ENCODE measurements at regions not wholly inside any gene's neighbourhood (a gene's known extent, or its start where the extent isn't known, plus 50 kb on each side); places are given as distances from the start of the nearest gene placed in this dataset.

DNA sequence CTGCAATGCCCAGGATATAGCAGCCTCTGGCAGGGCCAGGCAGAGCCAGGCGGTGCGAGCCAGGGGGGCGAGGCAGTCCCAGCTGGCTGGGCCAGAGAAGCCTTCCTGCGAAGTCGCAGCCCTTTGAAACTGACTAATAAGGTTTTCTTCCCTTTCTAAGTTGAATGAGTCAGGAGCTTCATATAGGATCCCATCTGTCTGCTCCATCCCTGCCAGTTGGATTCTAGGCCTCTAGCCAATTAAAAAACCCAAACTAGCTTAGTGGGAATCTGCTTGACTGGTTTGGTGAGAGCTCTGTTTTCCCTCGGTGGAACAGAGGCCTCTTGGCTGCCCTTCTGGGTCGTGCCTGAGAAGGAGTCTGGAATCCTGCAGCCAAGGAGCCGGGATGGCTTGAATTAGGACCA lies 70.1 kb upstream of the RAPGEF1 start:
- ChIA-PET CTCF (interaction anchor here (0.5 to 1.4 kb wide), 5 partner anchors 153 to 974 kb away, joined by 3 to 6 read pairs (median 5); no protein-coding TSS in a partner anchor), POLR2A (ENCODE audit: low non-redundant PET) (no interaction called here)
- peak; percentile 54 for DNase-seq (ENCODE audit: low spot score)
- H3K27ac ChIP-seq = no peak overlapping the region
- TF ChIP-seq, protein P1, sequence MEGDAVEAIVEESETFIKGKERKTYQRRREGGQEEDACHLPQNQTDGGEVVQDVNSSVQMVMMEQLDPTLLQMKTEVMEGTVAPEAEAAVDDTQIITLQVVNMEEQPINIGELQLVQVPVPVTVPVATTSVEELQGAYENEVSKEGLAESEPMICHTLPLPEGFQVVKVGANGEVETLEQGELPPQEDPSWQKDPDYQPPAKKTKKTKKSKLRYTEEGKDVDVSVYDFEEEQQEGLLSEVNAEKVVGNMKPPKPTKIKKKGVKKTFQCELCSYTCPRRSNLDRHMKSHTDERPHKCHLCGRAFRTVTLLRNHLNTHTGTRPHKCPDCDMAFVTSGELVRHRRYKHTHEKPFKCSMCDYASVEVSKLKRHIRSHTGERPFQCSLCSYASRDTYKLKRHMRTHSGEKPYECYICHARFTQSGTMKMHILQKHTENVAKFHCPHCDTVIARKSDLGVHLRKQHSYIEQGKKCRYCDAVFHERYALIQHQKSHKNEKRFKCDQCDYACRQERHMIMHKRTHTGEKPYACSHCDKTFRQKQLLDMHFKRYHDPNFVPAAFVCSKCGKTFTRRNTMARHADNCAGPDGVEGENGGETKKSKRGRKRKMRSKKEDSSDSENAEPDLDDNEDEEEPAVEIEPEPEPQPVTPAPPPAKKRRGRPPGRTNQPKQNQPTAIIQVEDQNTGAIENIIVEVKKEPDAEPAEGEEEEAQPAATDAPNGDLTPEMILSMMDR (conservative IDR thresholded peaks at IDR 0.05; ENCODE audit: low read depth) = no peak

DNA sequence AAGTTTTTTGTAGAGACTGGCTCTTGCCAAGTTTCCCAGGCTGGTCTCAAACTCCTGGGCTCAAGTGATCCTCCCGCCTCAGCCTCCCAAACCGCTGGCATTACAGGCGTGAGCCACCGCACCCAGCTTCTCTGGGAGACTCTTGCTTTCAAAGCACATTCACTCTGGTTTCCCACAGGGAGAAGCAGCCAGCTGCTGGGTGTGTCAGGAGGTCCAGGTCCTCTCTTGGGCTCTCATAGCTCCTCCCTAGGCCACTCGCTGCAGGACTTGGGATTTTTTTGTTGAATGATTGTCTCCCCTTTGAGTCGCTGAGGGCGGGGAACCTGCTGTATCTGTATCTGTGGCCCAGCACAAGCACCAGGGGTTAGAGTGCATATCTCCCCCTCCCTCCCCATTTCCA lies 68.4 kb upstream of the RAPGEF1 start:
- TF ChIP-seq, protein P1 (conservative IDR thresholded peaks at IDR 0.05; ENCODE audit: low read depth) = no peak
- ChIA-PET POLR2A (ENCODE audit: low non-redundant PET) (no interaction called here), CTCF (interaction anchor here (0.5 to 1.2 kb wide), 4 partner anchors 34 to 432 kb away, joined by 3 to 6 read pairs (median 3); no protein-coding TSS in a partner anchor)
- H3K27ac ChIP-seq = no peak overlapping the region
- DNase-seq (ENCODE audit: low spot score) = no peak

DNA sequence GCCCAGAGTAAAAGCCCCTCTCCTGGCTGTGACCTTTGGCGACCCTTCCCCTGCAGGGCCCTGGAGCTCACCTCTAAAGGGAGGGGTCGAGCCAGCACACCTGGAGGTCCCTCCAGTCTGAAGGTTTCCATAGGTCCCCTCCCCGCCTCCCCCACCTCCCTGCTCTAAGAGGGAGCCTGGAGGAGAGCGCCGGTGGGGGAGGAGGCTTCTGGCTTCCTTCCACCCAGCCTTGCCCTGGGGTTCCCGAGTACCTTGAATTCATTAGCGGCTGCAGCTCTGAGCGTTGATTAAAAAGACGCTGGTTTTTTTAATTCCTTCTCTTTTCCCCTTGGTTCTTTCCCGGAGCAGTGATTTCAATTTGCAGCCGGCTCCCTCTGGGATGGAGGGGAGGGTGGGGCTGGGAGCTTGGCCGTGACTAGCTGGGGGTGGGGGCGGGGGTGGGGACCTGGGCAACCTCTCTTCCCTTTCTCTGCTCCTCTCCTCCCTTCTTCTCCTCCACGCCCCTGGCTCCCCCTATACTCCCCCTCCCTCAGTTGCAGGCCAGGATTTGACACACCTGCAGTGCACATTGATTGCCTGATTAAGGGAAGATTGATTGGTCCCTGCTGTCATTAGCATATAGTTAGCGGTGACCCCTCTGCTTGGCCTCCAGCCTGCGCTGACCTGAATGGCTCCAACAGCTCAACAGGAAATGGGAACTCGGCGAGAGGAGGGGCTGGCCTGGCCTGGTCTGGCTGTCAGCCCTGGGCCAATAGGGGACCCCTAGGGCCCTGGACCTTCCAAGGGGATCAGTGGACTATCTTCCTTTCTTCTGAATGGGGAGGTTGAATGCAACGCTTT lies 67.5 kb upstream of the RAPGEF1 start:
- ChIA-PET CTCF (interaction anchor here (0.6 kb wide), 2 partner anchors 180 to 758 kb away, joined by 3 to 4 read pairs; no protein-coding TSS in a partner anchor), POLR2A (ENCODE audit: low non-redundant PET) (no interaction called here)
- no peak for DNase-seq (ENCODE audit: low spot score)
- H3K27ac ChIP-seq = no peak overlapping the region
- TF ChIP-seq, protein P1 (conservative IDR thresholded peaks at IDR 0.05; ENCODE audit: low read depth) = no peak

DNA sequence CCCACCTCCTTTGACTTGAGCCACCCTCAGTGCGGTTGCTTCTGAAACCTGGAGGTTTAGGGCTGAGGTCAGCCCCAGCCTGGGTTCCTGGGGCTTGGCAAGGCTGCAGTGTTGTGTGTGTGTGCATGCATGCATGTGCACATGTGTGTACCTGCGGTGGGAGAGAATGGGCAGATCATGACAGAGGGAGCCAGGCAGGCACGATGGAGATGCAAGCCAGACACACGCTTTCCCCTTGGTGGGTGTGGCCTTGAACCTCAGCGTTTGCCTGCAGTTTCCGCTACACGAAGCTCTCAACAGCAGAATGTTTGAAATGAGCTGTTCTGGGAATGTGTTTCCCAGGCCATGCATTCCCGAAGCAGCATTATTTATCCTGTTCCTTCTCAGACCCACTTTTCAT lies 65.9 kb upstream of the RAPGEF1 start:
- H3K27ac ChIP-seq = no peak overlapping the region
- ChIA-PET POLR2A (ENCODE audit: low non-redundant PET) (interaction anchor here (0.5 kb wide), 1 partner anchor 403 kb away, joined by 3 read pairs; no protein-coding TSS in a partner anchor), CTCF (no interaction called here)
- no peak for DNase-seq (ENCODE audit: low spot score)
- TF ChIP-seq, protein P1 (conservative IDR thresholded peaks at IDR 0.05; ENCODE audit: low read depth) = no peak

DNA sequence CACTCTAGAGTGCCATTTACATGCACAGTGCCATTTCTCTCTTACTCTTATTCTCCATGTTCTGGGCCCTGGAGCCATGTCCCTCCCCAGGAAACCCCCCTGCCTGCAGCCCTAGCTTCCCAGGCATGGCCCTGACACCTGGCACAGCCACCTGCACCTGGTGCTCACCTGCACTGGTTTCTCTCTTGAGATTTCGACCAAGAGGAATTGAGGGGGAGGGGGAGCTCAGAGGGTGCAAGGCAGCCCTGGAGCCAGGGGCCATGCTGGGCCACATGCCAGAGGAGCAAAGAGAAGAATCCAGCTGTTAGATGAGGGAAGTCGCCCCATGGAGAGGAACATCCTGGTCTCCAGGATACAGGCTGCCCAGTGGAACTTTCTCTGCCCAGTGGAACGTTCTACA lies 65.0 kb upstream of the RAPGEF1 start:
- no peak for DNase-seq (ENCODE audit: low spot score)
- TF ChIP-seq, protein P1 (conservative IDR thresholded peaks at IDR 0.05; ENCODE audit: low read depth) = no peak
- ChIA-PET POLR2A (ENCODE audit: low non-redundant PET) (no interaction called here), CTCF (no interaction called here)
- H3K27ac ChIP-seq = no peak overlapping the region

DNA sequence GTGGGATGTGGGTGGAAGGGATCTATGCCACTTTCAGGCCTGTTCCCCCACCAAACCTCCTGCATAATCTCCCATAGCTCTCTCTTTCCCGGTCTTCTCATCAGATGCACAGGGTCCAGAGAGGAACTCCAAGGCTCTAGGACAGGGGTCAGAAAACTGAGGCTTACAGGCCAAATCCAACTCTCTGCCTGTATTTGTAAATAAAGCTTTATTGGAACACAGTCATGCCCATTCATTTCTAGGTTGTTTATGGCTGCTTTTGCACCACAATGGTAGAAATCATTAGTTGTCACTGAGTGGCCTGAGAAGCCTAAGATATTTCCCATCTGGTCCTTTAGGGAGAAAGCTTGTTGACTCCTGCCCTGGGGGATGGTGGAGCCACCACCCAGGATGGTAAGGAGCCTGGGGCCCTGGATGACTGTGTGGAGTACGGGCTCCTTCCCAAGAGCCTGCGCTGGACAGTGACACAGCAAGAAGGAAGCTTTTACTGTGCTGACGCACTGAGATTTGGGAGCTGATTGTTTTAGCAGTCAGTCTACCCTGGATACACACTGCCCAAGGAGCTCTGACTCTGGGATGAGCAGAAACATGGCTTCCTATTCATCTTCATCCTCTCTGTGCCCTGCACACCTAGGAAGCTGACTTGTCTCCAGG lies 64.0 kb upstream of the RAPGEF1 start:
- CTCF ChIA-PET = interaction anchor here (1.0 kb wide), 1 partner anchor 11 kb away, joined by 3 read pairs; no protein-coding TSS in a partner anchor
- no peak overlapping the region for H3K27ac ChIP-seq
- TF ChIP-seq, protein P1 (conservative IDR thresholded peaks at IDR 0.05; ENCODE audit: low read depth) = no peak
- no peak for DNase-seq (ENCODE audit: low spot score)
- POLR2A ChIA-PET (ENCODE audit: low non-redundant PET) = no interaction called here

Data from RWPE1 (cell line).